Stomach (tissue), 4 donors: ENCODE measurements at regions not wholly inside any gene's neighbourhood (a gene's known extent, or its start where the extent isn't known, plus 50 kb on each side); places are given as distances from the start of the nearest gene placed in this dataset.

Experiments used
- EP300 ChIP-seq: sonication (generic); formaldehyde crosslinking; IDR thresholded peaks from one replicate; pipeline ENCODE4 v1.6.1; 2017; ENCODE audit warnings: antibody characterized with exemption
- POLR2A ChIP-seq, 4 donors: fragments of 450-650 bp; IDR thresholded peaks; one replicate each; pipeline ENCODE4 v1.6.1; 2016; ENCODE audit warnings: antibody characterized with exemption in 4 of 4, control low read depth in 2 of 4, mild to moderate bottlenecking in 1 of 4, moderate library complexity in 1 of 4
- POLR2AphosphoS5 ChIP-seq, 3 donors: sonication (generic); formaldehyde crosslinking; IDR thresholded peaks; one replicate each; pipeline ENCODE4 v1.6.1; 2016; ENCODE audit warnings: antibody characterized with exemption in 3 of 3
- TF ChIP-seq, protein P1 (sequence below), 7 experiments: fragments of 450-650 bp in 4 of 7; fragments of 200-600 bp in 3 of 7; sonication (generic) in 3 of 7; IDR thresholded peaks; one replicate each; pipeline ENCODE4 v1.5.1; 2016 to 2019; ENCODE audit warnings: antibody characterized with exemption in 7 of 7, control low read depth in 2 of 7, mild to moderate bottlenecking in 1 of 7

DNA sequence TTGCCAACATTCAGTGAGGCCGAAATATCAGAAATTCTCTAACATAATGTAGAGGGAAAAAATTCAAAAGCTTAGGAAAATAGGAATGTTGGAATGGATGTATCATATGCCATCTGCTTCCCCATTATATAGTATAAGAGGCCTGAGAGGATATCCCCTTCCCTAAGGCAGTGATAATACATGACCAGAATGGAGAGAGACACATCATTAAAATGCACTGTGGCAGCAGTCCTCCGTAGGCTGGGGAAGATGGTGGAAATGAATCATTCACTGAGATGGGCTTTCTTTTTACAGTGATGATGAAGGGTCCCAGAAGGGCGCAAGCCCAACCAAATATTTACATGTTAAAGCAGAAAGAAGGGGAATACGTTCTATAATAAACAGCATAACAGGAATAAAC, 799.1 kb upstream of the SPRY2 start:
- no peak for TF ChIP-seq POLR2A (IDR thresholded peaks at IDR 0.05)
- TF ChIP-seq, protein P1, sequence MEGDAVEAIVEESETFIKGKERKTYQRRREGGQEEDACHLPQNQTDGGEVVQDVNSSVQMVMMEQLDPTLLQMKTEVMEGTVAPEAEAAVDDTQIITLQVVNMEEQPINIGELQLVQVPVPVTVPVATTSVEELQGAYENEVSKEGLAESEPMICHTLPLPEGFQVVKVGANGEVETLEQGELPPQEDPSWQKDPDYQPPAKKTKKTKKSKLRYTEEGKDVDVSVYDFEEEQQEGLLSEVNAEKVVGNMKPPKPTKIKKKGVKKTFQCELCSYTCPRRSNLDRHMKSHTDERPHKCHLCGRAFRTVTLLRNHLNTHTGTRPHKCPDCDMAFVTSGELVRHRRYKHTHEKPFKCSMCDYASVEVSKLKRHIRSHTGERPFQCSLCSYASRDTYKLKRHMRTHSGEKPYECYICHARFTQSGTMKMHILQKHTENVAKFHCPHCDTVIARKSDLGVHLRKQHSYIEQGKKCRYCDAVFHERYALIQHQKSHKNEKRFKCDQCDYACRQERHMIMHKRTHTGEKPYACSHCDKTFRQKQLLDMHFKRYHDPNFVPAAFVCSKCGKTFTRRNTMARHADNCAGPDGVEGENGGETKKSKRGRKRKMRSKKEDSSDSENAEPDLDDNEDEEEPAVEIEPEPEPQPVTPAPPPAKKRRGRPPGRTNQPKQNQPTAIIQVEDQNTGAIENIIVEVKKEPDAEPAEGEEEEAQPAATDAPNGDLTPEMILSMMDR (IDR thresholded peaks at IDR 0.05), result no peak
- no peak for TF ChIP-seq EP300
- no peak for TF ChIP-seq POLR2AphosphoS5 (IDR thresholded peaks at IDR 0.05)
